ENCODE measurements at regions not wholly inside any gene's neighbourhood (a gene's known extent, or its start where the extent isn't known, plus 50 kb on each side); places are given as distances from the start of the nearest gene placed in this dataset.

- TF ChIP-seq RCOR1 (IDR thresholded peaks at IDR 0.05; ENCODE audit: insufficient replicate concordance, low read length), result no peak
- TF ChIP-seq RAD21 (IDR thresholded peaks at IDR 0.05; ENCODE audit: low read length), result no peak
- TF ChIP-seq CTCF (conservative IDR thresholded peaks at IDR 0.05; ENCODE audit: low read depth, low read length), result no peak
- TF ChIP-seq BHLHE40 (IDR thresholded peaks at IDR 0.05; ENCODE audit: low read depth, low read length), result no peak
- TF ChIP-seq POLR2A (IDR thresholded peaks at IDR 0.05; ENCODE audit: low read depth, low read length), result no peak
- no peak for TF ChIP-seq USF2 (IDR thresholded peaks at IDR 0.05; ENCODE audit: low read depth, low read length)
- no peak for TF ChIP-seq MXI1 (IDR thresholded peaks at IDR 0.05; ENCODE audit: borderline replicate concordance, low read depth, low read length)
- no peak for TF ChIP-seq RFX5 (IDR thresholded peaks at IDR 0.05; ENCODE audit: low read depth, low read length)
These were observed 187.0 kb downstream of the UBE3A start for GRCh38 chr15:25251700-25252390.
